Liver (tissue), 8 donors: ENCODE measurements at regions not wholly inside any gene's neighbourhood (a gene's known extent, or its start where the extent isn't known, plus 50 kb on each side); places are given as distances from the start of the nearest gene placed in this dataset.

Experiments
- DNase-seq: peaks from one replicate; pipeline ENCODE4 v3.0.0-alpha.2; 2017; ENCODE audit warnings: low spot score
- H3K27ac ChIP-seq, 2 donors: one replicate each; pipeline ENCODE4 v1.7.0; 2013; ENCODE audit warnings: inconsistent platforms in 2 of 2, low read length in 2 of 2, control low read depth in 1 of 2, low read depth in 1 of 2, mild to moderate bottlenecking in 1 of 2
- H3K27me3 ChIP-seq, 4 donors: one replicate each; pipeline versions ENCODE4 v1.6.1 to v1.7.0; 2013; ENCODE audit warnings: low read length in 3 of 4, inconsistent platforms in 1 of 4, mild to moderate bottlenecking in 1 of 4, moderate library complexity in 1 of 4; ENCODE audit not compliant: control insufficient read depth in 4 of 4, insufficient read depth in 4 of 4
- H3K36me3 ChIP-seq, 4 donors: one replicate each; pipeline versions ENCODE4 v1.6.1 to v1.7.0; 2013; ENCODE audit warnings: low read length in 3 of 4, mild to moderate bottlenecking in 3 of 4, low read depth in 1 of 4, moderate library complexity in 1 of 4; ENCODE audit not compliant: control insufficient read depth in 4 of 4, insufficient read depth in 3 of 4
- H3K4me1 ChIP-seq, 4 donors: one replicate each; pipeline versions ENCODE4 v1.6.1 to v1.7.0; 2013; ENCODE audit warnings: low read length in 3 of 4, mild to moderate bottlenecking in 3 of 4, moderate library complexity in 1 of 4; ENCODE audit not compliant: control insufficient read depth in 4 of 4, insufficient read depth in 4 of 4
- H3K4me3 ChIP-seq, 3 donors: one replicate each; pipeline versions ENCODE4 v1.6.1 to v1.7.0; 2013; ENCODE audit warnings: low read length in 3 of 3, control low read depth in 1 of 3, low read depth in 1 of 3, mild to moderate bottlenecking in 1 of 3
- H3K9ac ChIP-seq, 2 donors: one replicate each; pipeline ENCODE4 v1.7.0; 2013; ENCODE audit warnings: low read length in 2 of 2, mild to moderate bottlenecking in 2 of 2, moderate library complexity in 2 of 2, control low read depth in 1 of 2, low read depth in 1 of 2
- H3K9me3 ChIP-seq, 4 donors: one replicate each; pipeline versions ENCODE4 v1.6.1 to v1.7.0; 2013; ENCODE audit warnings: low read length in 3 of 4; ENCODE audit not compliant: control insufficient read depth in 4 of 4
- EGR1 ChIP-seq, 2 donors: IDR thresholded peaks; 2 replicates each; pipeline ENCODE4 v1.6.1; 2016 to 2018; ENCODE audit warnings: antibody characterized with exemption in 2 of 2, low read depth in 2 of 2
- FOXA1 ChIP-seq: IDR thresholded peaks from 2 replicates; pipeline ENCODE4 v1.6.1; 2016; ENCODE audit warnings: antibody characterized with exemption
- FOXA2 ChIP-seq: IDR thresholded peaks from 2 replicates; pipeline ENCODE4 v1.6.1; 2016; ENCODE audit warnings: antibody characterized with exemption
- GABPA ChIP-seq, 2 donors: IDR thresholded peaks in 1 of 2; conservative IDR thresholded peaks in 1 of 2; 2 replicates each; pipeline ENCODE4 v1.6.1; 2016; ENCODE audit warnings: antibody characterized with exemption in 2 of 2, mild to moderate bottlenecking in 1 of 2, moderate library complexity in 1 of 2
- HNF4A ChIP-seq, 2 donors: conservative IDR thresholded peaks; 2 replicates each; pipeline ENCODE4 v1.6.1; 2016; ENCODE audit warnings: antibody characterized with exemption in 2 of 2, mild to moderate bottlenecking in 2 of 2
- HNF4G ChIP-seq: IDR thresholded peaks from 2 replicates; pipeline ENCODE4 v1.6.1; 2016; ENCODE audit warnings: antibody characterized with exemption
- JUND ChIP-seq, 2 donors: IDR thresholded peaks; 2 replicates each; pipeline ENCODE4 v1.6.1; 2016; ENCODE audit warnings: antibody characterized with exemption in 2 of 2
- NR2F2 ChIP-seq: IDR thresholded peaks from 2 replicates; pipeline ENCODE4 v1.6.1; 2016; ENCODE audit warnings: antibody characterized with exemption
- RAD21 ChIP-seq, 2 donors: IDR thresholded peaks; 2 replicates each; pipeline ENCODE4 v1.6.1; 2016; ENCODE audit warnings: antibody characterized with exemption in 2 of 2, mild to moderate bottlenecking in 2 of 2
- REST ChIP-seq: IDR thresholded peaks from 2 replicates; pipeline ENCODE4 v1.6.1; 2016; ENCODE audit warnings: antibody characterized with exemption, mild to moderate bottlenecking
- RXRA ChIP-seq, 2 donors: IDR thresholded peaks; 2 replicates each; pipeline ENCODE4 v1.6.1; 2017 to 2018; ENCODE audit warnings: antibody characterized with exemption in 2 of 2, mild to moderate bottlenecking in 1 of 2
- SP1 ChIP-seq: IDR thresholded peaks from 2 replicates; pipeline ENCODE4 v1.6.1; 2018; ENCODE audit warnings: antibody characterized with exemption, mild to moderate bottlenecking
- TAF1 ChIP-seq: conservative IDR thresholded peaks from 2 replicates; pipeline ENCODE4 v1.6.1; 2016; ENCODE audit warnings: antibody characterized with exemption, mild to moderate bottlenecking
- YY1 ChIP-seq: IDR thresholded peaks from 2 replicates; pipeline ENCODE4 v1.6.1; 2016; ENCODE audit warnings: antibody characterized with exemption, mild to moderate bottlenecking
- ZBTB33 ChIP-seq: IDR thresholded peaks from 2 replicates; pipeline ENCODE4 v1.6.1; 2016; ENCODE audit warnings: antibody characterized with exemption
- WGBS: extraction: QIAGEN DNeasy Blood & Tissue Kit; methylation state at CpG from one replicate; pipeline ENCODE4 v1.1.7; 2013; 5-methylcytosine and 5-hydroxymethylcytosine counted together
- TF ChIP-seq, protein P1 (sequence below): IDR thresholded peaks from 2 replicates; pipeline ENCODE4 v1.6.1; 2016; ENCODE audit warnings: antibody characterized with exemption
- TF ChIP-seq, protein P2 (sequence below): fragments of 150-350 bp; IDR thresholded peaks from 2 replicates; pipeline ENCODE4 v1.5.1; 2017; ENCODE audit warnings: improper control_type of control experiment, low read depth, low read length; ENCODE audit not compliant: missing input control
- TF ChIP-seq, protein P3 (sequence below): IDR thresholded peaks from 2 replicates; pipeline ENCODE4 v1.6.1; 2016; ENCODE audit warnings: antibody characterized with exemption
- donor health status: healthy.
- donor health status: healthy.
- donor health status: healthy.
- donor health status: healthy.
- donor health status: healthy.

GRCh38 chr7:28290496-28290895, 109.9 kb upstream of the JAZF1 start (continued):
- TF ChIP-seq GABPA (IDR thresholded peaks at IDR 0.05 in 1 of 2, conservative IDR thresholded peaks at IDR 0.05 in 1 of 2) (no peak), RAD21 (IDR thresholded peaks at IDR 0.05) (no peak), FOXA2 (no peak)

GRCh38 chr7:28291559-28291958, 111.0 kb upstream of the JAZF1 start:
- Histone ChIP-seq H3K4me3 (no peak overlapping the region), H3K9me3 (peaks cover 0 to 2% (median 0%) of the 10 kb centered on the region in 4 donors), H3K4me1 (no peaks in the 10 kb centered on the region), H3K27ac (no peak overlapping the region), H3K9ac (no peak overlapping the region), H3K27me3 (no peaks in the 10 kb centered on the region), H3K36me3 (no peaks in the 10 kb centered on the region)
- WGBS = 70% methylated on average over 4 of the region's 4 CpGs
- TF ChIP-seq HNF4A (conservative IDR thresholded peaks at IDR 0.05) = no peak
- TF ChIP-seq JUND (IDR thresholded peaks at IDR 0.05) = no peak
- no peak for TF ChIP-seq HNF4G
- no peak for TF ChIP-seq SP1
- TF ChIP-seq, protein P1, sequence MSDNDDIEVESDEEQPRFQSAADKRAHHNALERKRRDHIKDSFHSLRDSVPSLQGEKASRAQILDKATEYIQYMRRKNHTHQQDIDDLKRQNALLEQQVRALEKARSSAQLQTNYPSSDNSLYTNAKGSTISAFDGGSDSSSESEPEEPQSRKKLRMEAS = no peak
- no peak for TF ChIP-seq EGR1 (IDR thresholded peaks at IDR 0.05; ENCODE audit: low read depth in 2 of 2)
- TF ChIP-seq ZBTB33 = no peak
- TF ChIP-seq GABPA (IDR thresholded peaks at IDR 0.05 in 1 of 2, conservative IDR thresholded peaks at IDR 0.05 in 1 of 2) = no peak
- no peak for TF ChIP-seq RAD21 (IDR thresholded peaks at IDR 0.05)
- TF ChIP-seq FOXA2 = no peak
- TF ChIP-seq, protein P2, sequence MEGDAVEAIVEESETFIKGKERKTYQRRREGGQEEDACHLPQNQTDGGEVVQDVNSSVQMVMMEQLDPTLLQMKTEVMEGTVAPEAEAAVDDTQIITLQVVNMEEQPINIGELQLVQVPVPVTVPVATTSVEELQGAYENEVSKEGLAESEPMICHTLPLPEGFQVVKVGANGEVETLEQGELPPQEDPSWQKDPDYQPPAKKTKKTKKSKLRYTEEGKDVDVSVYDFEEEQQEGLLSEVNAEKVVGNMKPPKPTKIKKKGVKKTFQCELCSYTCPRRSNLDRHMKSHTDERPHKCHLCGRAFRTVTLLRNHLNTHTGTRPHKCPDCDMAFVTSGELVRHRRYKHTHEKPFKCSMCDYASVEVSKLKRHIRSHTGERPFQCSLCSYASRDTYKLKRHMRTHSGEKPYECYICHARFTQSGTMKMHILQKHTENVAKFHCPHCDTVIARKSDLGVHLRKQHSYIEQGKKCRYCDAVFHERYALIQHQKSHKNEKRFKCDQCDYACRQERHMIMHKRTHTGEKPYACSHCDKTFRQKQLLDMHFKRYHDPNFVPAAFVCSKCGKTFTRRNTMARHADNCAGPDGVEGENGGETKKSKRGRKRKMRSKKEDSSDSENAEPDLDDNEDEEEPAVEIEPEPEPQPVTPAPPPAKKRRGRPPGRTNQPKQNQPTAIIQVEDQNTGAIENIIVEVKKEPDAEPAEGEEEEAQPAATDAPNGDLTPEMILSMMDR = no peak
- no peak for TF ChIP-seq NR2F2
- no peak for TF ChIP-seq FOXA1
- no peak for TF ChIP-seq RXRA (IDR thresholded peaks at IDR 0.05)
- TF ChIP-seq, protein P3, sequence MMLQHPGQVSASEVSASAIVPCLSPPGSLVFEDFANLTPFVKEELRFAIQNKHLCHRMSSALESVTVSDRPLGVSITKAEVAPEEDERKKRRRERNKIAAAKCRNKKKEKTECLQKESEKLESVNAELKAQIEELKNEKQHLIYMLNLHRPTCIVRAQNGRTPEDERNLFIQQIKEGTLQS = no peak
- TF ChIP-seq YY1 = no peak
- no peak for TF ChIP-seq REST
- TF ChIP-seq TAF1 = no peak
- no peak for DNase-seq
